ENCODE measurements at regions not wholly inside any gene's neighbourhood (a gene's known extent, or its start where the extent isn't known, plus 50 kb on each side); places are given as distances from the start of the nearest gene placed in this dataset.

GRCh38 chr4:15314974-15315373 lies 112.9 kb upstream of the C1QTNF7 start (continued):
- TF ChIP-seq CTCF (conservative IDR thresholded peaks at IDR 0.05; ENCODE audit: low read depth in 2 of 2): no peak
- no peak for TF ChIP-seq NANOG (IDR thresholded peaks at IDR 0.05; ENCODE audit: borderline replicate concordance)
- TF ChIP-seq REST (IDR thresholded peaks at IDR 0.05; ENCODE audit: unreplicated experiment): no peak

GRCh38 chr4:15317246-15317645 lies 110.6 kb upstream of the C1QTNF7 start:
- DNase-seq (ENCODE audit: low spot score): no peak
- no peak overlapping the region for H3K27ac ChIP-seq (ENCODE audit: low read depth)

More at GRCh38 chr4:15317246-15317645, 110.6 kb upstream of the C1QTNF7 start:
- Mint-ChIP-seq H3K36me3 (ENCODE audit: low read depth) (no peaks in the 10 kb centered on the region), H3K27ac (no peak overlapping the region), H3K27me3 (ENCODE audit: insufficient read depth, low read depth, poor library complexity) (no peaks in the 10 kb centered on the region), H3K4me3 (no peak overlapping the region), H3K4me1 (peaks cover 18% of the 10 kb centered on the region), H3K9me3 (no peaks in the 10 kb centered on the region)
- Histone ChIP-seq H3K4me1 (ENCODE audit: insufficient read depth) (peaks cover 19% of the 10 kb centered on the region), H4K20me1 (replicated peaks; ENCODE audit: insufficient read depth) (no peaks in the 10 kb centered on the region), H3K4me2 (no peak overlapping the region), H3K4me3 (no peak overlapping the region), H3K27me3 (ENCODE audit: insufficient read depth) (no peaks in the 10 kb centered on the region), H3K79me2 (replicated peaks; ENCODE audit: insufficient read depth) (no peaks in the 10 kb centered on the region), H2AFZ (no peak overlapping the region), H3K36me3 (ENCODE audit: insufficient read depth) (no peaks in the 10 kb centered on the region), H3K9me2 (ENCODE audit: insufficient read depth) (no peaks in the 10 kb centered on the region), H3F3A (replicated peaks; ENCODE audit: low read depth) (no peaks in the 10 kb centered on the region)
- TF ChIP-seq ETS1 (IDR thresholded peaks at IDR 0.05) (no peak), ZNF114 (CRISPR knock-in tag; IDR thresholded peaks at IDR 0.05) (no peak), EZH2 (IDR thresholded peaks at IDR 0.05; ENCODE audit: low read depth, unreplicated experiment) (no peak), REST (IDR thresholded peaks at IDR 0.05; ENCODE audit: unreplicated experiment) (no peak), CREB1 (CRISPR knock-in tag; IDR thresholded peaks at IDR 0.05; ENCODE audit: low read depth) (no peak), POLR2AphosphoS5 (IDR thresholded peaks at IDR 0.05; ENCODE audit: low read depth) (no peak), NANOG (IDR thresholded peaks at IDR 0.05; ENCODE audit: borderline replicate concordance) (no peak), EZH2phosphoT487 (IDR thresholded peaks at IDR 0.05; ENCODE audit: unreplicated experiment) (no peak)
- no peak for ATAC-seq
